ENCODE measurements at regions not wholly inside any gene's neighbourhood (a gene's known extent, or its start where the extent isn't known, plus 50 kb on each side); places are given as distances from the start of the nearest gene placed in this dataset.
A peak's percentile ranks its signal among the peaks of the same experiment; 100 is the strongest.

- no peak for DNase-seq (ENCODE audit: low read depth)
- no peak for TF ChIP-seq CTCF (IDR thresholded peaks at IDR 0.05; ENCODE audit: low read length, missing control alignments)
Observed at GRCh38 chr2:134194519-134194918, 59.4 kb upstream of the MGAT5 start.

GRCh38 chr2:134195341-134195740 is 58.5 kb upstream of the MGAT5 start:
- no peak for TF ChIP-seq CTCF (IDR thresholded peaks at IDR 0.05; ENCODE audit: low read length, missing control alignments)
- H3K4me3 ChIP-seq (replicated peaks; ENCODE audit: low read depth, low read length): no peak overlapping the region
- DNase-seq (ENCODE audit: low read depth): no peak

More at GRCh38 chr2:134194519-134194918, 59.4 kb upstream of the MGAT5 start:
- H3K4me3 ChIP-seq (replicated peaks; ENCODE audit: low read depth, low read length): no peak overlapping the region

GRCh38 chr2:134197445-134197844 is 56.4 kb upstream of the MGAT5 start:
- no peak for DNase-seq (ENCODE audit: low read depth)
- TF ChIP-seq CTCF (IDR thresholded peaks at IDR 0.05; ENCODE audit: low read length, missing control alignments): no peak
- no peak overlapping the region for H3K4me3 ChIP-seq (replicated peaks; ENCODE audit: low read depth, low read length)

GRCh38 chr2:134198006-134198634 is 55.8 kb upstream of the MGAT5 start:
- DNase-seq (ENCODE audit: low read depth): no peak
- TF ChIP-seq CTCF (IDR thresholded peaks at IDR 0.05; ENCODE audit: low read length, missing control alignments): no peak
- no peak overlapping the region for H3K4me3 ChIP-seq (replicated peaks; ENCODE audit: low read depth, low read length)

GRCh38 chr2:134199123-134199522 is 54.7 kb upstream of the MGAT5 start:
- no peak overlapping the region for H3K4me3 ChIP-seq (replicated peaks; ENCODE audit: low read depth, low read length)
- DNase-seq (ENCODE audit: low read depth): peak; percentile 33
- TF ChIP-seq CTCF (IDR thresholded peaks at IDR 0.05; ENCODE audit: low read length, missing control alignments): no peak

- DNase-seq (ENCODE audit: low read depth): no peak
- H3K4me3 ChIP-seq (replicated peaks; ENCODE audit: low read depth, low read length): no peak overlapping the region
- TF ChIP-seq CTCF (IDR thresholded peaks at IDR 0.05; ENCODE audit: low read length, missing control alignments): no peak
Observed at GRCh38 chr2:134200036-134200618, 53.7 kb upstream of the MGAT5 start.

- no peak overlapping the region for H3K4me3 ChIP-seq (replicated peaks; ENCODE audit: low read depth, low read length)
- TF ChIP-seq CTCF (IDR thresholded peaks at IDR 0.05; ENCODE audit: low read length, missing control alignments): no peak
- no peak for DNase-seq (ENCODE audit: low read depth)
Observed at GRCh38 chr2:134201533-134201932, 52.3 kb upstream of the MGAT5 start.
